AG09319 (cell line): ENCODE measurements at regions not wholly inside any gene's neighbourhood (a gene's known extent, or its start where the extent isn't known, plus 50 kb on each side); places are given as distances from the start of the nearest gene placed in this dataset.

Experiments used
- DNase-seq: peaks from one replicate; pipeline ENCODE4 v3.0.0-alpha.2; 2010; ENCODE audit warnings: low read depth; ENCODE audit errors: extremely low read depth
- CTCF ChIP-seq: IDR thresholded peaks from 2 replicates; pipeline ENCODE4 v1.5.1; 2011; ENCODE audit warnings: low read depth, mild to moderate bottlenecking, inconsistent platforms, low read length, moderate library complexity

- DNase-seq, result no peak
- no peak for TF ChIP-seq CTCF
These were observed 65.5 kb upstream of the ST8SIA2 start for GRCh38 chr15:92328207-92328606.

GRCh38 chr15:92332125-92332899, 61.4 kb upstream of the ST8SIA2 start:
- no peak for DNase-seq
- TF ChIP-seq CTCF, result no peak

GRCh38 chr15:92333709-92334108, 60.0 kb upstream of the ST8SIA2 start:
- no peak for TF ChIP-seq CTCF
- DNase-seq, result no peak

GRCh38 chr15:92336419-92336987, 57.2 kb upstream of the ST8SIA2 start:
- no peak for DNase-seq
- TF ChIP-seq CTCF, result no peak

- TF ChIP-seq CTCF, result no peak
- DNase-seq, result no peak
These were observed 54.3 kb upstream of the ST8SIA2 start for GRCh38 chr15:92339361-92339760.
